Uterus (tissue), 2 donors: ENCODE measurements at regions not wholly inside any gene's neighbourhood (a gene's known extent, or its start where the extent isn't known, plus 50 kb on each side); places are given as distances from the start of the nearest gene placed in this dataset.

Experiments used
- CTCF ChIP-seq, 4 experiments: fragments of 200-600 bp in 2 of 4; fragments of 450-650 bp in 2 of 4; sonication (generic) in 2 of 4; IDR thresholded peaks; one replicate each; pipeline ENCODE4 v1.5.1; 2016 to 2019; ENCODE audit warnings: antibody characterized with exemption in 4 of 4, mild to moderate bottlenecking in 2 of 4, moderate library complexity in 1 of 4
- POLR2A ChIP-seq, 2 donors: fragments of 450-650 bp; IDR thresholded peaks; one replicate each; pipeline ENCODE4 v1.6.1; 2016; ENCODE audit warnings: antibody characterized with exemption in 2 of 2, mild to moderate bottlenecking in 1 of 2, moderate library complexity in 1 of 2

- TF ChIP-seq CTCF (IDR thresholded peaks at IDR 0.05) (no peak), POLR2A (IDR thresholded peaks at IDR 0.05) (no peak)
Observed at GRCh38 chr2:228649447-228649846, 468.0 kb upstream of the SPHKAP start.
